Trophoblast cell (in vitro differentiated cells and primary cell): ENCODE measurements at regions not wholly inside any gene's neighbourhood (a gene's known extent, or its start where the extent isn't known, plus 50 kb on each side); places are given as distances from the start of the nearest gene placed in this dataset.

Source experiments
- DNase-seq, 2 donors: peaks; one replicate each; pipeline ENCODE4 v3.0.0-alpha.2; 2016
- H2AFZ ChIP-seq: 2 replicates; pipeline ENCODE4 v1.6.1; 2013; ENCODE audit warnings: low read length, moderate library complexity, mild to moderate bottlenecking; ENCODE audit not compliant: insufficient read depth, poor library complexity
- H2AK5ac ChIP-seq: 2 replicates; pipeline ENCODE4 v1.6.1; 2013; ENCODE audit warnings: mild to moderate bottlenecking, low read length
- H2BK120ac ChIP-seq: 2 replicates; pipeline ENCODE4 v1.6.1; 2013; ENCODE audit warnings: low read length, mild to moderate bottlenecking, moderate library complexity; ENCODE audit not compliant: insufficient read depth, poor library complexity
- H2BK12ac ChIP-seq: 2 replicates; pipeline ENCODE4 v1.6.1; 2013; ENCODE audit warnings: mild to moderate bottlenecking, low read length, moderate library complexity
- H2BK5ac ChIP-seq: 2 replicates; pipeline ENCODE4 v1.6.1; 2013; ENCODE audit warnings: low read length, low read depth, moderate library complexity, mild to moderate bottlenecking; ENCODE audit not compliant: poor library complexity
- H3K14ac ChIP-seq: 2 replicates; pipeline ENCODE4 v1.6.1; 2013; ENCODE audit warnings: mild to moderate bottlenecking, low read length
- H3K18ac ChIP-seq: 2 replicates; pipeline ENCODE4 v1.6.1; 2013; ENCODE audit warnings: mild to moderate bottlenecking, low read length
- H3K23ac ChIP-seq: 2 replicates; pipeline ENCODE4 v1.6.1; 2013; ENCODE audit warnings: low read length
- H3K27ac ChIP-seq: 2 replicates; pipeline ENCODE4 v1.5.1; 2013; ENCODE audit warnings: low read depth, mild to moderate bottlenecking, inconsistent platforms, low read length, moderate library complexity
- H3K27me3 ChIP-seq: 2 replicates; pipeline ENCODE4 v1.6.1; 2013; ENCODE audit warnings: inconsistent platforms, mild to moderate bottlenecking, low read length, moderate library complexity; ENCODE audit not compliant: insufficient read depth
- H3K36me3 ChIP-seq, 2 experiments: 1 replicate in 1 of 2; 2 replicates in 1 of 2; pipeline ENCODE4 v1.6.1; 2013; ENCODE audit warnings: low read length in 2 of 2, mild to moderate bottlenecking in 2 of 2, moderate library complexity in 1 of 2; ENCODE audit not compliant: insufficient read depth in 2 of 2, control insufficient read depth in 1 of 2
- H3K4ac ChIP-seq: 2 replicates; pipeline ENCODE4 v1.6.1; 2013; ENCODE audit warnings: low read depth, mild to moderate bottlenecking, low read length, moderate library complexity
- H3K4me1 ChIP-seq, 2 experiments: 1 replicate in 1 of 2; 2 replicates in 1 of 2; pipeline ENCODE4 v1.6.1; 2013; ENCODE audit warnings: low read length in 2 of 2, mild to moderate bottlenecking in 2 of 2, moderate library complexity in 1 of 2; ENCODE audit not compliant: insufficient read depth in 2 of 2, control insufficient read depth in 1 of 2
- H3K4me2 ChIP-seq: 2 replicates; pipeline ENCODE4 v1.6.1; 2013; ENCODE audit warnings: inconsistent platforms, mild to moderate bottlenecking, low read length, moderate library complexity
- H3K4me3 ChIP-seq: 2 replicates; pipeline ENCODE4 v1.5.1; 2013; ENCODE audit warnings: mild to moderate bottlenecking, low read depth, low read length, inconsistent platforms
- H3K79me1 ChIP-seq: one replicate; pipeline ENCODE4 v1.6.1; 2013; ENCODE audit warnings: low read length
- H3K79me2 ChIP-seq: 2 replicates; pipeline ENCODE4 v1.6.1; 2013; ENCODE audit warnings: low read length, mild to moderate bottlenecking; ENCODE audit not compliant: control insufficient read depth, insufficient read depth, poor library complexity
- H3K9ac ChIP-seq: 2 replicates; pipeline ENCODE4 v1.6.1; 2013; ENCODE audit warnings: mild to moderate bottlenecking, low read length
- H3K9me3 ChIP-seq: 2 replicates; pipeline ENCODE4 v1.6.1; 2013; ENCODE audit warnings: low read depth, mild to moderate bottlenecking, control low read depth, inconsistent platforms, low read length; ENCODE audit not compliant: insufficient read depth
- H4K12ac ChIP-seq: 2 replicates; pipeline ENCODE4 v1.6.1; 2013; ENCODE audit warnings: low read depth, mild to moderate bottlenecking, low read length, moderate library complexity
- H4K8ac ChIP-seq: 2 replicates; pipeline ENCODE4 v1.6.1; 2013; ENCODE audit warnings: low read depth, mild to moderate bottlenecking, low read length, moderate library complexity
- H4K91ac ChIP-seq: one replicate; pipeline ENCODE4 v1.6.1; 2013; ENCODE audit warnings: low read depth, mild to moderate bottlenecking, low read length, moderate library complexity
- WGBS: extraction: QIAGEN DNeasy Blood & Tissue Kit; methylation state at CpG from one replicate; pipeline ENCODE4 v1.1.7; 2013; ENCODE audit warnings: missing lambda C conversion rate; ENCODE audit not compliant: insufficient read length, insufficient coverage; ENCODE audit errors: extremely low coverage; 5-methylcytosine and 5-hydroxymethylcytosine counted together

DNA sequence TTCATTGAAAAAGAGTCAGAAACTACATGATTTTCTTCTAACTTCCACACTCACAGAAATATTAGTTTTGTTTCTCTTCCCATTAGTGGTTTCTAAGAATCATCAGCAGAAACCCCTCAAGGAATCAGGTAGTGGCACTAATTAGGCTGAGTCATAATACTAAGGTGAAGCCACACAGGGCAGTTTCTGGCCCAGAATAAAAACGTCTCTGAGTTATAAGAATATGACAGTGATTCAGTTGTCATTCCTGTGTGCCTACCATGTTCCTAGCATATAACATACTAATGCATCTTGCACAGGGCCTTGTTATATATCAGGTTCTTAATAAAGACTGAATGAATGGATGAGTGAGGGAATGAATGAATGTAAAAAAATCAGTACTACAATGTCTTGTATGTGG, 206.0 kb upstream of the PLEKHG7 start:
- Histone ChIP-seq H2BK5ac (no peak overlapping the region), H3K27ac (no peak overlapping the region), H3K4me1 (no peaks in the 10 kb centered on the region), H3K4ac (no peak overlapping the region), H3K9ac (no peak overlapping the region), H3K79me2 (no peaks in the 10 kb centered on the region), H2BK12ac (no peak overlapping the region), H3K14ac (no peak overlapping the region), H4K12ac (no peak overlapping the region), H3K36me3 (peaks cover 0 to 1% of the 10 kb centered on the region in 2 experiments), H4K91ac (no peak overlapping the region), H2AFZ (no peak overlapping the region), H3K79me1 (no peaks in the 10 kb centered on the region), H2BK120ac (no peak overlapping the region), H2AK5ac (no peak overlapping the region), H3K23ac (no peak overlapping the region), H4K8ac (no peak overlapping the region), H3K4me3 (no peak overlapping the region), H3K27me3 (no peaks in the 10 kb centered on the region), H3K18ac (no peak overlapping the region), H3K4me2 (no peak overlapping the region), H3K9me3 (no peaks in the 10 kb centered on the region)
- DNase-seq: no peak
- WGBS: no CpG with 5 or more reads among the region's 1 CpG

DNA sequence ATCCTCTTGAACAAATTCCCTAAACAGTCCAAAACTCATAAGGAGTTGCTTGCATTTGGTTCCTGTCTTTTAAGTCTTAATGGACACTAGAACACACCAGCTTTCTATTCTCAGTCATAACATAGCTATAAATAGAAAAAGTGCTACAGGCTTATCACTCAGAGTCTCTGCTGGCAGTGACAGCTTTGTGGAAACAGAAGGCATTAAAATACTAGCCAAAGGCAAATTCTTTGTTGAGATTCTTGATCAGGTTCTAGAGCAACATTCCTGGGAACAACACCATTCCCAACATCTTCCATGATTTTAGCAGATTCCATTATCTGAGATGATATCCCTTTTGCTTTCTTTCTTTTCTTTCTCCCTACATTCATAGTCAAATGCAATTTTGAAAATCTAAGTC, 207.7 kb upstream of the PLEKHG7 start:
- Histone ChIP-seq H3K23ac (no peak overlapping the region), H4K12ac (no peak overlapping the region), H3K9me3 (no peaks in the 10 kb centered on the region), H3K18ac (no peak overlapping the region), H2AK5ac (no peak overlapping the region), H3K9ac (no peak overlapping the region), H3K36me3 (peaks cover 0 to 1% of the 10 kb centered on the region in 2 experiments), H3K79me1 (no peaks in the 10 kb centered on the region), H2BK12ac (no peak overlapping the region), H3K4me3 (no peak overlapping the region), H3K4me2 (no peak overlapping the region), H4K8ac (no peak overlapping the region), H3K14ac (no peak overlapping the region), H2BK120ac (no peak overlapping the region), H3K4me1 (no peaks in the 10 kb centered on the region), H3K79me2 (no peaks in the 10 kb centered on the region), H3K27ac (no peak overlapping the region), H4K91ac (no peak overlapping the region), H2AFZ (no peak overlapping the region), H2BK5ac (no peak overlapping the region), H3K27me3 (no peaks in the 10 kb centered on the region), H3K4ac (no peak overlapping the region)
- DNase-seq: peak in 1 of 2 donors; percentile 62

DNA sequence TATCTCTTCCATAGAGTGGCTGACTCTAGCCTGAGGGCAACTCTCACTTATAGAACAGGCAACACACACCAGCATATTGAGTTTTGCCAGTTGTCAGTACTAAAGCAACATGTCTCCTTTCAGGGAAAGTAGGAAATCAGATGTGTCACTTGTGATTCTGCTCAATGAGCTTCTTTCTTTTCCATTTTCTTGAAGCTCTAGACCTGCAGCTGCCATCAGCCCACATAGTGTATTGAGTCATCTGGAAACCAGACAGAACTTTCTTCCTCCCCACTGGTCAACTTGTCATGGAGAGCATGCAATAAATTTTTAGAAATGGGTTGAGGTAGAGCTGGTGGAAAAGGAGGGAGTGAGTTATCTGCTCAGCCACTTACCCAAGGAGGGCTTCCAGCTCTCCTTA, 209.0 kb upstream of the PLEKHG7 start:
- Histone ChIP-seq H4K8ac (no peak overlapping the region), H2AFZ (no peak overlapping the region)

DNA sequence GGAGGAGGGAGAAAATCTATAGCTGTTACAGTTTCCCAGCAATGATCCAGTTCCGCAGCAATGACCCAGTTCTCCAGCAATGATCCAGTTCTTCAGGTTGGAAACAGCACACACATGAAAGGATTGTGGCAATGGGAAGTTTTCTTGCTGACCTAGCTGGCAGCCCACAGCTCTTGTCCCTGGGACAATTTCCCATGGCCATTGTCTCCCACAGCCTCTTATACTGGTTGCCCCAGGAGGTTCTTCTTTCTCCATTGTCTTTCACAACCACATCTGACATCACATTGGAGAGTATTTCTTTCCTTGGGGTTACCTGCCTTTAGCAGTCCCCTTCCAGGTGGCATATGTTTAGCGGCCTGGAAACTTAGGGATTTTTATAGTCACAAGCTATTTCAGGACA, 209.8 kb upstream of the PLEKHG7 start:
- H3K18ac ChIP-seq: no peak overlapping the region

More for the DNA sequence above, 209.0 kb upstream of the PLEKHG7 start:
- no peaks in the 10 kb centered on the region for H3K9me3 ChIP-seq
- H3K23ac ChIP-seq: no peak overlapping the region
- no peak overlapping the region for H3K14ac ChIP-seq
- H2AK5ac ChIP-seq: no peak overlapping the region
- no peaks in the 10 kb centered on the region for H3K27me3 ChIP-seq
- H3K27ac ChIP-seq: no peak overlapping the region
- H4K91ac ChIP-seq: no peak overlapping the region
- H2BK5ac ChIP-seq: no peak overlapping the region
- no peak overlapping the region for H3K9ac ChIP-seq
- no peak overlapping the region for H3K4ac ChIP-seq
- H3K4me3 ChIP-seq: no peak overlapping the region
- H3K4me2 ChIP-seq: no peak overlapping the region
- peaks cover 0 to 1% of the 10 kb centered on the region in 2 experiments for H3K36me3 ChIP-seq
- H4K12ac ChIP-seq: no peak overlapping the region
- H2BK12ac ChIP-seq: peak overlapping the region; percentile 62
- no peaks in the 10 kb centered on the region for H3K4me1 ChIP-seq
- peak in 1 of 2 donors; percentile 45 for DNase-seq
- H2BK120ac ChIP-seq: no peak overlapping the region
- no peaks in the 10 kb centered on the region for H3K79me1 ChIP-seq
- H3K18ac ChIP-seq: no peak overlapping the region
- no peaks in the 10 kb centered on the region for H3K79me2 ChIP-seq

DNA sequence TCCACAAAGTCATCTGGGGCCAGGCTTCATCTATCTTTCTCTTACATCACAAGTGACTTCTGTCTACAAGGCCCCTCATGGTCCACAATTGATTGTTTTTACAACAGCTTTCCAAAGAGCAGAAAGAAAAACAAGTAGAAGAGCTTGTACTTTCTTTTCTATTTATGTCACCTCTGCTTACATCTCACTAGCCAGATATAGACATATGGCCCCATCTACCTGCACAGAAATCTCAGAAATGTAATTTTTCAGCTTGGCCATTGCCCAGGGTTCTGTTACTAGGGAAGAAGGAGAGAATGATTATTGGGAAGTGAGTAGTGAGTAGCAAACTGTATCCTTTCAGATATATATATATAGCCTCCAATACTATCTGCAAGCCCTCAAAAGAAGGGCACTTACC, 210.5 kb upstream of the PLEKHG7 start:
- Histone ChIP-seq H3K27me3 (no peaks in the 10 kb centered on the region), H3K4me1 (no peaks in the 10 kb centered on the region), H3K9ac (no peak overlapping the region), H3K18ac (no peak overlapping the region), H3K9me3 (no peaks in the 10 kb centered on the region), H3K36me3 (peaks cover 0 to 1% of the 10 kb centered on the region in 2 experiments), H3K79me1 (no peaks in the 10 kb centered on the region), H3K23ac (no peak overlapping the region), H3K27ac (no peak overlapping the region), H3K4me3 (no peak overlapping the region), H4K91ac (no peak overlapping the region), H3K4ac (no peak overlapping the region), H3K4me2 (no peak overlapping the region), H2BK5ac (no peak overlapping the region), H2BK12ac (no peak overlapping the region), H3K79me2 (no peaks in the 10 kb centered on the region), H2BK120ac (no peak overlapping the region), H4K12ac (no peak overlapping the region), H4K8ac (no peak overlapping the region), H3K14ac (no peak overlapping the region), H2AFZ (no peak overlapping the region), H2AK5ac (no peak overlapping the region)
- DNase-seq: no peak

More for the DNA sequence above, 209.8 kb upstream of the PLEKHG7 start:
- no peak overlapping the region for H2AFZ ChIP-seq
- H2BK12ac ChIP-seq: peak overlapping the region; percentile 26
- no peak overlapping the region for H3K23ac ChIP-seq
- H4K12ac ChIP-seq: no peak overlapping the region
- no peaks in the 10 kb centered on the region for H3K9me3 ChIP-seq
- no peaks in the 10 kb centered on the region for H3K4me1 ChIP-seq
- H2BK120ac ChIP-seq: no peak overlapping the region
- no peak overlapping the region for H3K4me2 ChIP-seq
- H4K8ac ChIP-seq: no peak overlapping the region
- no peaks in the 10 kb centered on the region for H3K79me2 ChIP-seq
- H3K27me3 ChIP-seq: no peaks in the 10 kb centered on the region
- H4K91ac ChIP-seq: no peak overlapping the region
- DNase-seq: no peak
- no peak overlapping the region for H3K9ac ChIP-seq
- H3K4ac ChIP-seq: no peak overlapping the region
- H2BK5ac ChIP-seq: no peak overlapping the region
- H3K4me3 ChIP-seq: no peak overlapping the region
- H2AK5ac ChIP-seq: peak overlapping the region; percentile 50
- H3K36me3 ChIP-seq: peaks cover 0 to 1% of the 10 kb centered on the region in 2 experiments
- no CpG with 5 or more reads among the region's 2 CpGs for WGBS
- no peaks in the 10 kb centered on the region for H3K79me1 ChIP-seq
- H3K14ac ChIP-seq: no peak overlapping the region
- H3K27ac ChIP-seq: no peak overlapping the region
